Smooth muscle cell (in vitro differentiated cells): ENCODE measurements at regions not wholly inside any gene's neighbourhood (a gene's known extent, or its start where the extent isn't known, plus 50 kb on each side); places are given as distances from the start of the nearest gene placed in this dataset.

ENCODE experiments used
- DNase-seq: peaks from one replicate; lab custom pipeline; 2025; ENCODE audit not compliant: unreplicated experiment; lab: John Stamatoyannopoulos, UW
- H2AFZ ChIP-seq: fragments of 200-600 bp; sonication (generic); 2 replicates; pipeline ENCODE4 v1.6.0; 2016; ENCODE audit warnings: antibody characterized with exemption, low read depth, mild to moderate bottlenecking
- H3F3A ChIP-seq: fragments of 200-600 bp; sonication (generic); 2 replicates; pipeline ENCODE4 v1.6.0; 2017; ENCODE audit warnings: antibody characterized with exemption, low read depth
- H3K27ac ChIP-seq: fragments of 200-600 bp; sonication (generic); 2 replicates; pipeline ENCODE4 v1.5.1; 2016; ENCODE audit warnings: low read depth, mild to moderate bottlenecking
- H3K27me3 ChIP-seq: fragments of 200-600 bp; sonication (generic); 2 replicates; pipeline ENCODE4 v1.6.1; 2016; ENCODE audit warnings: low read depth, mild to moderate bottlenecking
- H3K36me3 ChIP-seq: fragments of 200-600 bp; sonication (generic); 2 replicates; pipeline ENCODE4 v1.5.1; 2016; ENCODE audit warnings: low read depth
- H3K4me1 ChIP-seq: fragments of 200-600 bp; sonication (generic); 2 replicates; pipeline ENCODE4 v1.5.1; 2016; ENCODE audit warnings: low read depth
- H3K4me2 ChIP-seq: fragments of 200-600 bp; sonication (generic); 2 replicates; pipeline ENCODE4 v1.6.0; 2016; ENCODE audit warnings: mild to moderate bottlenecking
- H3K4me3 ChIP-seq: fragments of 200-600 bp; sonication (generic); 2 replicates; pipeline ENCODE4 v1.5.1; 2016; ENCODE audit warnings: mild to moderate bottlenecking
- H3K79me2 ChIP-seq: fragments of 200-600 bp; sonication (generic); 2 replicates; pipeline ENCODE4 v1.6.0; 2016; ENCODE audit warnings: low read depth, mild to moderate bottlenecking
- H3K9ac ChIP-seq: fragments of 200-600 bp; sonication (generic); 2 replicates; pipeline ENCODE4 v1.6.0; 2016; ENCODE audit warnings: low read depth
- H3K9me3 ChIP-seq: fragments of 200-600 bp; sonication (generic); replicated peaks from 2 replicates; pipeline ENCODE4 v1.5.1; 2016; ENCODE audit warnings: low read depth
- H4K20me1 ChIP-seq: fragments of 200-600 bp; sonication (generic); 2 replicates; pipeline ENCODE4 v1.6.0; 2016; ENCODE audit warnings: low read depth
- CTCF ChIP-seq: fragments of 200-600 bp; sonication (generic); IDR thresholded peaks from 2 replicates; pipeline ENCODE4 v1.5.1; 2017; ENCODE audit warnings: borderline replicate concordance, mild to moderate bottlenecking, antibody characterized with exemption; ENCODE audit not compliant: insufficient read depth, poor library complexity, severe bottlenecking
- WGBS: methylation state at CpG from one replicate; pipeline ENCODE4 v1.1.7; 2016; ENCODE audit warnings: low lambda C conversion rate; 5-methylcytosine and 5-hydroxymethylcytosine counted together

GRCh38 chr9:103721056-103721455 lies 373.1 kb upstream of the SMC2 start:
- no peaks in the 10 kb centered on the region for H3K9me3 ChIP-seq

GRCh38 chr9:103730866-103731265 lies 363.2 kb upstream of the SMC2 start:
- no peak overlapping the region for H3K9ac ChIP-seq
- no peak overlapping the region for H3K4me2 ChIP-seq
- H2AFZ ChIP-seq: no peak overlapping the region
- H3K36me3 ChIP-seq: no peaks in the 10 kb centered on the region
- no peak overlapping the region for H3K4me3 ChIP-seq
- H3K79me2 ChIP-seq: no peaks in the 10 kb centered on the region
- H3K27me3 ChIP-seq: no peaks in the 10 kb centered on the region
- WGBS: 96% methylated on average over 3 of the region's 3 CpGs
- H4K20me1 ChIP-seq: no peaks in the 10 kb centered on the region
- H3K9me3 ChIP-seq: no peaks in the 10 kb centered on the region
- no peaks in the 10 kb centered on the region for H3F3A ChIP-seq
- H3K4me1 ChIP-seq: no peaks in the 10 kb centered on the region
- no peak for TF ChIP-seq CTCF
- DNase-seq: no peak
- H3K27ac ChIP-seq: no peak overlapping the region

More at GRCh38 chr9:103721056-103721455, 373.1 kb upstream of the SMC2 start:
- Histone ChIP-seq H3K4me1 (no peaks in the 10 kb centered on the region), H4K20me1 (no peaks in the 10 kb centered on the region), H3K9ac (no peak overlapping the region), H3K4me2 (no peak overlapping the region), H2AFZ (no peak overlapping the region), H3F3A (no peaks in the 10 kb centered on the region), H3K79me2 (no peaks in the 10 kb centered on the region), H3K27me3 (no peaks in the 10 kb centered on the region), H3K4me3 (no peak overlapping the region), H3K36me3 (no peaks in the 10 kb centered on the region), H3K27ac (no peak overlapping the region)
- DNase-seq: no peak
- TF ChIP-seq CTCF: no peak
- WGBS: 81% methylated on average over 2 of the region's 2 CpGs

GRCh38 chr9:103731541-103731940 lies 362.6 kb upstream of the SMC2 start:
- TF ChIP-seq CTCF: no peak
- Histone ChIP-seq H4K20me1 (no peaks in the 10 kb centered on the region), H3K36me3 (no peaks in the 10 kb centered on the region), H2AFZ (no peak overlapping the region), H3K79me2 (no peaks in the 10 kb centered on the region), H3K9me3 (no peaks in the 10 kb centered on the region), H3K4me3 (no peak overlapping the region), H3K9ac (no peak overlapping the region), H3F3A (no peaks in the 10 kb centered on the region), H3K4me2 (no peak overlapping the region), H3K4me1 (no peaks in the 10 kb centered on the region), H3K27ac (no peak overlapping the region), H3K27me3 (no peaks in the 10 kb centered on the region)
- no peak for DNase-seq
- 60% methylated on average over 2 of the region's 2 CpGs for WGBS

GRCh38 chr9:103734471-103734870 lies 359.6 kb upstream of the SMC2 start:
- H3K9me3 ChIP-seq: no peaks in the 10 kb centered on the region
- H3K4me2 ChIP-seq: no peak overlapping the region
- no peaks in the 10 kb centered on the region for H3K36me3 ChIP-seq
- H2AFZ ChIP-seq: no peak overlapping the region
- 88% methylated on average over 1 of the region's 1 CpG for WGBS
- H3K27ac ChIP-seq: no peak overlapping the region
- H3K4me1 ChIP-seq: no peaks in the 10 kb centered on the region
- no peaks in the 10 kb centered on the region for H3F3A ChIP-seq
- no peaks in the 10 kb centered on the region for H3K27me3 ChIP-seq
- H4K20me1 ChIP-seq: no peaks in the 10 kb centered on the region
- no peak for TF ChIP-seq CTCF
- H3K9ac ChIP-seq: no peak overlapping the region
- DNase-seq: no peak
- no peak overlapping the region for H3K4me3 ChIP-seq
- H3K79me2 ChIP-seq: no peaks in the 10 kb centered on the region
